ENCODE measurements at regions not wholly inside any gene's neighbourhood (a gene's known extent, or its start where the extent isn't known, plus 50 kb on each side); places are given as distances from the start of the nearest gene placed in this dataset.

DNA sequence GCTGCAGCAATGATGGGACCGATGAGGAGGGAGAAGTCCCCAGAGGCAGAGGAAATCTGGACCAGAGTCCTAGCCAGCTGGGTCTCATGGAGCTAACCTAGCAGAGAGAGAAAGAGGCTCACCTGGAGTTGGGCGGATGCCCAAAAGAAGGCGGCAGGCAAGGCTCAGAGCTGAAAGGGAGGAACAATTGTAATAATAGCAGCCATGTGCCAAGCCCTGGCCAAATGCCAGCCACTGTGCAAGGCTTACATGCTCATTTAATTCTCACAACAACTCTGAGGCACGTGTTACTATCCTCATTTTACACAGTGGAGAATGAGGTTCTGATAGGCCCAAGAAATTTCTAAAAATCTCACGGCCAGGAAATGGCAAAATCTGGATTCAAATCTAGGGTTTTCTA lies 50.0 kb upstream of the ZNF648 start:
- TF ChIP-seq EZH2 (IDR thresholded peaks at IDR 0.05; ENCODE audit: borderline replicate concordance, insufficient read depth, low read depth, low read length, poor library complexity, severe bottlenecking) = no peak
- TF ChIP-seq, protein P1, sequence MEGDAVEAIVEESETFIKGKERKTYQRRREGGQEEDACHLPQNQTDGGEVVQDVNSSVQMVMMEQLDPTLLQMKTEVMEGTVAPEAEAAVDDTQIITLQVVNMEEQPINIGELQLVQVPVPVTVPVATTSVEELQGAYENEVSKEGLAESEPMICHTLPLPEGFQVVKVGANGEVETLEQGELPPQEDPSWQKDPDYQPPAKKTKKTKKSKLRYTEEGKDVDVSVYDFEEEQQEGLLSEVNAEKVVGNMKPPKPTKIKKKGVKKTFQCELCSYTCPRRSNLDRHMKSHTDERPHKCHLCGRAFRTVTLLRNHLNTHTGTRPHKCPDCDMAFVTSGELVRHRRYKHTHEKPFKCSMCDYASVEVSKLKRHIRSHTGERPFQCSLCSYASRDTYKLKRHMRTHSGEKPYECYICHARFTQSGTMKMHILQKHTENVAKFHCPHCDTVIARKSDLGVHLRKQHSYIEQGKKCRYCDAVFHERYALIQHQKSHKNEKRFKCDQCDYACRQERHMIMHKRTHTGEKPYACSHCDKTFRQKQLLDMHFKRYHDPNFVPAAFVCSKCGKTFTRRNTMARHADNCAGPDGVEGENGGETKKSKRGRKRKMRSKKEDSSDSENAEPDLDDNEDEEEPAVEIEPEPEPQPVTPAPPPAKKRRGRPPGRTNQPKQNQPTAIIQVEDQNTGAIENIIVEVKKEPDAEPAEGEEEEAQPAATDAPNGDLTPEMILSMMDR (IDR thresholded peaks at IDR 0.05) = no peak

Measured in B cell (primary cell).